GM12891 (cell line): ENCODE measurements at regions not wholly inside any gene's neighbourhood (a gene's known extent, or its start where the extent isn't known, plus 50 kb on each side); places are given as distances from the start of the nearest gene placed in this dataset.

ENCODE experiments used
- DNase-seq: peaks from one replicate; pipeline ENCODE4 v3.0.0; 2011; ENCODE audit warnings: low spot score; ENCODE audit not compliant: insufficient read length
- FAIRE-seq: peaks from 2 replicates; lab custom pipeline; 2011; peaks lifted over from hg19 to GRCh38; lab: Jason Lieb, UNC
- PAX5 ChIP-seq: IDR thresholded peaks from 2 replicates; pipeline ENCODE4 v1.6.1; 2011; ENCODE audit warnings: low read length, moderate library complexity, mild to moderate bottlenecking; ENCODE audit not compliant: insufficient read depth, severe bottlenecking
- POLR2A ChIP-seq: IDR thresholded peaks from 2 replicates; pipeline ENCODE4 v1.6.1; 2011; ENCODE audit warnings: low read depth, low read length, control low read depth
- POLR2AphosphoS5 ChIP-seq: IDR thresholded peaks from 2 replicates; pipeline ENCODE4 v1.6.1; 2011; ENCODE audit warnings: low read depth, low read length, control low read depth
- POU2F2 ChIP-seq: IDR thresholded peaks from 2 replicates; pipeline ENCODE4 v1.6.1; 2011; ENCODE audit warnings: low read depth, mild to moderate bottlenecking, control low read depth, low read length, moderate library complexity
- SPI1 ChIP-seq: IDR thresholded peaks from 2 replicates; pipeline ENCODE4 v1.6.1; 2011; ENCODE audit warnings: low read depth, low read length, control low read depth
- TAF1 ChIP-seq: IDR thresholded peaks from 2 replicates; pipeline ENCODE4 v1.6.1; 2011; ENCODE audit warnings: low read depth, low read length, control low read depth

GRCh38 chr4:128720270-128720669 is 89.2 kb upstream of the JADE1 start:
- no peak for TF ChIP-seq POLR2A
- no peak for TF ChIP-seq PAX5
- no peak for TF ChIP-seq POLR2AphosphoS5
- TF ChIP-seq SPI1, result no peak
- no peak for TF ChIP-seq TAF1
- no peak for TF ChIP-seq POU2F2
- FAIRE-seq (no peak), DNase-seq (no peak)

GRCh38 chr4:128718768-128719167 is 90.7 kb upstream of the JADE1 start:
- DNase-seq, result no peak
- TF ChIP-seq TAF1, result no peak
- TF ChIP-seq SPI1, result no peak
- TF ChIP-seq POLR2A, result no peak
- no peak for TF ChIP-seq POLR2AphosphoS5
- no peak for TF ChIP-seq POU2F2
- TF ChIP-seq PAX5, result no peak
- no peak for FAIRE-seq

GRCh38 chr4:128716338-128716737 is 93.2 kb upstream of the JADE1 start:
- TF ChIP-seq POU2F2, result no peak
- no peak for TF ChIP-seq PAX5
- no peak for TF ChIP-seq SPI1
- TF ChIP-seq TAF1, result no peak
- no peak for TF ChIP-seq POLR2A
- no peak for TF ChIP-seq POLR2AphosphoS5
- no peak for DNase-seq
- no peak for FAIRE-seq

GRCh38 chr4:128715616-128716015 is 93.9 kb upstream of the JADE1 start:
- TF ChIP-seq POU2F2 (no peak), POLR2AphosphoS5 (no peak), PAX5 (no peak)
- DNase-seq (no peak), FAIRE-seq (no peak)

DNA sequence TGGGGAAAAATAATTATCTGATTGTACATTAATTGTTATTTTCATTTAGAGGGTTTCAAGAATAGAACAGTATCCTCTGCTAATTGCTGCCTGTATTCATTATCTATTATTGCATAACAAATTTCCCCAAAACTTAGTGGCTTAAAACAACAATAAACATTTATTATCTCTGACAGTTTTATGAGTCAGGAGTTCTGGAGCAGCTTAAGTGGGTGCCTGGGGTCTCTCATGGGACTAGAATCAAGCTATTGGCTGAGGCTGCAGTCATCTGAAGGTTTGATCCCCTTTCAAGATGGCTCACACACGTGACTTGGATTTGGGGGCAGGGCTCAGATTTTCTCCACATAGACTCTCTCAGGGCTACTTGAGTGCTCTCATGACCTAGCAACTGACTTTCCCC is 98.1 kb upstream of the JADE1 start:
- DNase-seq (no peak), FAIRE-seq (no peak)
- TF ChIP-seq TAF1 (no peak), POLR2AphosphoS5 (no peak), SPI1 (no peak), POU2F2 (no peak), POLR2A (no peak), PAX5 (no peak)

- DNase-seq (no peak), FAIRE-seq (no peak)
- no peak for TF ChIP-seq SPI1
- TF ChIP-seq PAX5, result no peak
- TF ChIP-seq POLR2AphosphoS5, result no peak
- TF ChIP-seq POLR2A, result no peak
Observed at GRCh38 chr4:128709268-128709667, 100.2 kb upstream of the JADE1 start.

- no peak for FAIRE-seq
- no peak for TF ChIP-seq PAX5
- TF ChIP-seq SPI1, result no peak
- no peak for TF ChIP-seq POLR2A
- TF ChIP-seq POLR2AphosphoS5, result no peak
- TF ChIP-seq TAF1, result no peak
- TF ChIP-seq POU2F2, result no peak
- DNase-seq, result no peak
Observed at GRCh38 chr4:128707864-128708263, 101.6 kb upstream of the JADE1 start.

GRCh38 chr4:128703948-128704347 is 105.6 kb upstream of the JADE1 start:
- DNase-seq (no peak), FAIRE-seq (no peak)
- TF ChIP-seq SPI1, result no peak
- TF ChIP-seq TAF1, result no peak
- TF ChIP-seq PAX5, result no peak
- no peak for TF ChIP-seq POLR2A

DNA sequence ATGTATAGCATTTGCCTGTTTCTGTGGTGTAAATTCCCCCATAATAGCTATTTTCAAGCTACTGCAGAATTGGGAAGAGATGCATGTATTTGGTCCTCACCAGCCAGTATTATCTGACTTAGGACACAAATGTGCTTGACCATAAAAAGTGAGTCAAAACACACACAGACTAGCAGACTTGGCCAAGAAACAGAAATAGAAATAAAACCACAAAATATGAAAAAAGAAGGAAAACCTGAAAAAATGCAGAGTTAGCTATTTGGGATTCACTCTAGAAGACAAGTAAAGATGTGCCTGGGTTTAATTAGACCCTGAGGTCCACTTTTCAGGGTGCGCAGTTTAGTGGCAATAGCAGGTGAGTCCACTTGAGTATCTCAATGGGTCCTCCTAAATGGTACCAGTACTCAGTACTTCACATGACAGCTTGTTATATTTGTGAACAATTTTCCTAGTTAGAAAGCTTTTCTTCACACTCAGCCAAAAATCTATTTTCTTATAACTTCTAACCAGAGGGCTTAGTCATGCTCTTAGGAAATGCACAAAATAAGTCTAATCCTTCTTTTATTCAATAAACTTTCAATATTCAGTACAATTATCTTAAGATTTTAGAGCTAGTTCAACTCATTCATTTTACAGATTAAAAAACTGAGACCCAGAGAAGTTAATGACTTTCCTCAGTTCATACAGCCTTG is 108.7 kb upstream of the JADE1 start:
- FAIRE-seq, result no peak
- TF ChIP-seq SPI1, result no peak
- no peak for TF ChIP-seq PAX5
- TF ChIP-seq POU2F2, result no peak
- TF ChIP-seq TAF1, result no peak
- TF ChIP-seq POLR2A, result no peak
- no peak for TF ChIP-seq POLR2AphosphoS5
- no peak for DNase-seq

GRCh38 chr4:128698386-128698785 is 111.1 kb upstream of the JADE1 start:
- no peak for FAIRE-seq
- TF ChIP-seq POU2F2 (no peak), SPI1 (no peak), PAX5 (no peak), POLR2AphosphoS5 (no peak), POLR2A (no peak), TAF1 (no peak)

GRCh38 chr4:128697323-128697722 is 112.2 kb upstream of the JADE1 start:
- TF ChIP-seq PAX5 (no peak), SPI1 (no peak), POLR2AphosphoS5 (no peak), POLR2A (no peak), POU2F2 (no peak), TAF1 (no peak)
- DNase-seq, result no peak
- no peak for FAIRE-seq

More at GRCh38 chr4:128698386-128698785, 111.1 kb upstream of the JADE1 start:
- no peak for DNase-seq
